HG03060 (cell line): ENCODE measurements at regions not wholly inside any gene's neighbourhood (a gene's known extent, or its start where the extent isn't known, plus 50 kb on each side); places are given as distances from the start of the nearest gene placed in this dataset.

Experiments
- ATAC-seq: cut with Tn5 transposase; IDR thresholded peaks from one replicate; pipeline ENCODE4 v1.9.1; 2021; ENCODE audit warnings: low read depth, moderate number of reproducible peaks; ENCODE audit not compliant: unreplicated experiment

DNA sequence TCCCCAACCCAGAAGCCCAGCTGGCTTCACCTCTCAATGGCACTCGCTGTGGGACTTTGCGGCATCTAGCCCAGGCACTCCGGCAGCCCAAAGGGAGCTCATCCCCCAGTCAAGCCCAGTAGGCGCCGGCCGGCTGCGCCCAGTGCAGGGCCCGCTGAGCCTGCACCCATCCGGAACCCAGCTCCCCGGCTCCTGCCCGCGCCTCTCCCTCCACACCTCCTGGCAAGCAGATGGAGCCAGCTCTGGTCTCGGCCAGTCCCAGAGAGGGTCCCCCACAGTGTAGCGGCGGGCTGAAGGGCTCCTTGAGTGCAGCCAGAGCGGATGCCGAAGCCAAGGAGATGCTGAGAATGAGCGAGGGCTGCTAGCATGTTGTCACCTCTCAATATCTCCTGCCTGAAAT is 116.8 kb upstream of the UGT8 start:
- ATAC-seq = no peak

DNA sequence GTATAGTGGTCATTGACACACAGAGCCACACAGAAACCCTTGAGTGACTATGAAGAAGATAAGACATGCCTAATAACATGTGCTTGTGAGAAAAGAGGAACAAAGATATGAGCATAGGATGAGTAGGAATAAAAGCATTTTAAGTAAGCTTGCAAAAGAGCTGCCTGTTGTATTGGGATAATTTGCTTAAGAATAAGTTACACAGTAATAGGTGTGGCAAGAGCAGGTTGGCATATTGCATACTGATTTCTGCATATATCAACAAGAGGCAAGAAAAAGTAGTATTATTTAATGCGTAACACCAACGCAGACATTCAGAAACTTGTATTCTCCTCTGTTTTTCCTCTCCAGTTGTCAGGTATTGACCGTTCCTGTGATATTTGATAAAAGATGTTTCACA is 111.5 kb upstream of the UGT8 start:
- ATAC-seq = no peak

GRCh38 chr4:114488301-114488982 is 110.2 kb upstream of the UGT8 start:
- no peak for ATAC-seq

GRCh38 chr4:114494246-114494803 is 104.3 kb upstream of the UGT8 start:
- no peak for ATAC-seq

- no peak for ATAC-seq
These were observed 103.1 kb upstream of the UGT8 start for GRCh38 chr4:114495471-114495928.

GRCh38 chr4:114497116-114497515 is 101.5 kb upstream of the UGT8 start:
- ATAC-seq = no peak

DNA sequence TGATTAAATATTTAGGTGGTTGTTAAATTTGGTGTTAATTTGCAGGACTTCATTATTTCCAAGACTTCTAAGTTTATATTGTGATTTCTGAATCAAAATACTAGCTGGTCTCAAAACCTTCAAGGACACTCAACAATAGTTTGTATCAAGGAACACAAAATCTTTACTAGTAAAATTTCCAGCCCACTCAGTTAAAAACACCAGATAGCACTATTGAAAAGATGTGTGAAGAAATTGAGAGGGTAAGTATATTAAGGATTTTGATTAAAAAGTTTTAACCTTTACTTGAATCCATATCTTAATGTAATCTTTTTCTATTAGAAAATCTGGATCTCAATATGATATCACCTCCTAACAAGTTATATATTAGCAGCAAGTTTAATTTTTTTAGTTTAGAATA is 89.3 kb upstream of the UGT8 start:
- no peak for ATAC-seq

GRCh38 chr4:114512595-114513295 is 85.9 kb upstream of the UGT8 start:
- no peak for ATAC-seq

DNA sequence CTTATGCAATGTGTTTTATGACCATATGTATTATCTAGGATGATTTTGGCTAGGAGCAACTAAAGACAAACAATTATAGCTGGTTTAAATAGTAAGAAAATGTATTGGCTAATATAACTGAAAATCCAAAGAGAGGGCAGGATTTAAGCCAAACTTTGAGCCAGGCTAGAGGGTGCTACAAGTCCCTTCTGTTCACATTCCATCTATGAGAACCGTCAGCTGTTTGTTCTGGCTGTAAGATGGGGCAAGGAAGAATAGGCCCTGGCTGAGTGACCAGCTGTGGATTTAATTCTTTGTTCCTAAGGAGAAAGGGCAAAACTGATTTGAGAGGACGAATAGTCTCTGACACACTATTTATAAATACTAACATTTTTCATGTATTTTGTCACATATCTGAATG is 79.2 kb upstream of the UGT8 start:
- no peak for ATAC-seq

DNA sequence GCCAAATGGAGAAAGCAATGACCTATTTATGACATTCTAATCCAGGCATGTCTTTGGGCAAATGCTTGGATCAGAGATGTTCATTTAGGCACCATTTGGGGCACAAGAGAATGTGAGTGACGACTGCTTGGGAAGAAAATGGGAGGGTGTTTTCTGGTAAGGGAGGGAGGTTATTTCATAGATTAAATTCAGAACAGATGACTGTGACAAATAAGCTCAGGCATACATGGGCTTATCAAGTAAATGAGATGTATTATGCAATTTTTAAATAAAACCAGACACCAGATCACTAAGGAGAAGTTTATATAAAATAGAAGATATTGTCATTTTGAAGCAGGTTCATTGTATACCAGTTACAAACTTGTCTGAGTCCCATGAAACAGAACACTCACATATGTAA is 71.4 kb upstream of the UGT8 start:
- no peak for ATAC-seq

DNA sequence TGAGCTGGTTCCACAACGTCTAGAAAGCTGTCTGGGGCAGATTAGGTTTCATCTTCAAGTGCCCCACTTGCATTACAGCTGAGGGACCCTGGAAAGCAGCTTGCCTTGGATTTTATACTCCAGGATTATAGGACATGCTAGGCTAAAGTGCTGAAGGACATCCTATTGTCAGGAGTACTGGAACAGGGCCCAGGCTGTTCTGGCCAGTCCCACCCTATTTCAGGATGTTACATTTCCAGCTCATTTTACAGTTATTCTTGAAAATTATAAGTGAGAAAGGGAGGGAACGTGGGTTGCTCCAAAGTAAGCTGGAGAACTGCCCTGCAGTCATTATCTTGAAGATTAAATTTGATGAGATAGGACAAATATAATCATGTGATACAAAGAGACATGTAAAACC is 71.0 kb upstream of the UGT8 start:
- no peak for ATAC-seq

DNA sequence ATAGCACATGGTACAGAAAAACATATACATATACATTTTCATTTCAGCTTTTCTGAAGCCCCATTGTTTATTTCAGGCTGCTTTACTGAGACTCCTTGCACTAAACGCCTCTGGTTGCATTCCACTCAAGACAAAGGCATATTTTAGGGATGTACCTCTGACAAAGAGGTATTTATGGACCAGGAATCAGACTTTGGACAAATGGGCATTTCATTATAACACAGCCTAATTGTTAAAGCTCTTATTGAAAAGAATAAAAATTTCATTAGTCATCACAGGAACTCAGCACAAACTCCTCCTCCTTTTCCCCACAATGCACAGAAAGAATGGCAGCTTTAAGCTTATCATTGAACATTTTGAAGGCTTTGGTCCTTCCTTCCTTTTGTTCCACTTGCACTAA is 62.9 kb upstream of the UGT8 start:
- no peak for ATAC-seq

GRCh38 chr4:114537352-114537751 is 61.3 kb upstream of the UGT8 start:
- ATAC-seq = no peak

DNA sequence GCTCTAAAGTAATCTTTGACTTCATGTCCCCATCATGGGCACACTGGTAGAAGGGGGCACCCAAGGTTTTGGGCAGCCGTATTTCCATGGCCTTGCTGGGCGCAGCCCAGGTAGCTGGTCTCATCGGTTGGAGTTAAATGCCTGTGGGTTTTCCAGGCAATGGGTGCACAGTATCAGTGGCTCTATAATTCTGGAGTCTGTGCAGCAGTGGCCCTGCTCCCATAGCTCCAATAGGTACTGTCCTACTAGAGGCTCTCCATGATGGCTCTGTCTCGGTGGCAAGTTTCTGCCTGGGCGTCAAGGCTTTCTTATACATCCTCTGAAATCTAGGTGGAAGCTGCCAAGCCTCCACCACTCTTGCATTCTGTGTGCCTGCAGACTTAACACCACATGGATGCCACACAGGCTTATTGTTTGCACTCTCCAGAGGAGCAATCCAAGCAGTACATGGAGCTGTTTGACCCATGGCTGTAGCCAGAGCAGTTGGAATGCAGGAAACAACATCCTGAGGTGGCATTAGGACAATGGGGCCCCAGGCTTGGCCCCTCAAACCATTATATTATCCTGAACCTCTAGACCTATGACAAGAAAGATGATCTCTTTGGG is 60.5 kb upstream of the UGT8 start:
- ATAC-seq = no peak

GRCh38 chr4:114539985-114540384 is 58.6 kb upstream of the UGT8 start:
- no peak for ATAC-seq

GRCh38 chr4:114547340-114548134 is 51.1 kb upstream of the UGT8 start:
- no peak for ATAC-seq
